A673 (cell line): ENCODE measurements at regions not wholly inside any gene's neighbourhood (a gene's known extent, or its start where the extent isn't known, plus 50 kb on each side); places are given as distances from the start of the nearest gene placed in this dataset.

ENCODE experiments used
- BruUV-seq: library from RNA; stranded (reverse); fragments of 400-500 nt; replicated peaks from 2 replicates; lab custom pipeline; 2021; lab: Mats Ljungman, UMichigan
- CTCF ChIA-PET: fragments of 300-600 bp; sonication (Branson Sonifier 250); formaldehyde crosslinking; loops from one replicate; lab custom pipeline; 2022; ENCODE audit warnings: antibody characterized with exemption; lab: Charles Lee
- POLR2A ChIA-PET: fragments of 300-600 bp; sonication (Branson Sonifier 250); formaldehyde crosslinking; loops from one replicate; lab custom pipeline; 2022; ENCODE audit warnings: antibody characterized with exemption; ENCODE audit not compliant: low non-redundant PET; lab: Charles Lee
- DNase-seq: peaks from one replicate; pipeline ENCODE4 v3.0.0-alpha.2; 2015; ENCODE audit warnings: low spot score
- H3K27ac ChIP-seq: fragments of 200-600 bp; sonication (generic); 2 replicates; pipeline ENCODE4 v1.5.1; 2016; ENCODE audit warnings: mixed run types, low read depth, mild to moderate bottlenecking, mixed read lengths, antibody characterized with exemption, low read length; ENCODE audit not compliant: poor library complexity, severe bottlenecking
- H3K27me3 ChIP-seq: fragments of 200-600 bp; sonication (generic); replicated peaks from 2 replicates; pipeline ENCODE4 v1.6.1; 2017; ENCODE audit warnings: mixed run types, low read depth, mild to moderate bottlenecking, mixed read lengths, antibody characterized with exemption, low read length; ENCODE audit not compliant: insufficient read depth, poor library complexity
- H3K36me3 ChIP-seq: fragments of 200-600 bp; sonication (generic); 2 replicates; pipeline ENCODE4 v1.6.1; 2016; ENCODE audit warnings: mixed run types, mild to moderate bottlenecking, mixed read lengths, antibody characterized with exemption, low read length; ENCODE audit not compliant: insufficient read depth, poor library complexity, severe bottlenecking
- H3K4me1 ChIP-seq: fragments of 200-600 bp; sonication (generic); 2 replicates; pipeline ENCODE4 v1.6.1; 2017; ENCODE audit warnings: mixed run types, mild to moderate bottlenecking, mixed read lengths, antibody characterized with exemption, low read length; ENCODE audit not compliant: insufficient read depth, poor library complexity, severe bottlenecking
- H3K4me3 ChIP-seq: fragments of 200-600 bp; sonication (generic); 2 replicates; pipeline ENCODE4 v1.5.1; 2016; ENCODE audit warnings: low read depth, mixed run types, mild to moderate bottlenecking, mixed read lengths, low read length; ENCODE audit not compliant: poor library complexity, severe bottlenecking
- H3K9me3 ChIP-seq: fragments of 200-600 bp; sonication (generic); 2 replicates; pipeline ENCODE4 v1.6.1; 2016; ENCODE audit warnings: mixed run types, low read depth, mild to moderate bottlenecking, mixed read lengths, antibody characterized with exemption, low read length; ENCODE audit not compliant: poor library complexity, severe bottlenecking
- EZH2 ChIP-seq: fragments of 200-600 bp; sonication (generic); IDR thresholded peaks from 2 replicates; pipeline ENCODE4 v1.6.1; 2017; ENCODE audit warnings: borderline replicate concordance, low read depth, mild to moderate bottlenecking, mixed read lengths, antibody characterized with exemption, low read length; ENCODE audit not compliant: poor library complexity, severe bottlenecking
- intact Hi-C: fragments of 100-400 bp; cut with micrococcal nuclease; formaldehyde crosslinking; loops from one replicate; pipeline ENCODE4 v1.10.0; 2022; ENCODE audit not compliant: unreplicated experiment
- TF ChIP-seq, protein P1 (sequence below): fragments of 300-800, 200-600 bp; sonication (generic); conservative IDR thresholded peaks from 2 replicates; pipeline ENCODE4 v1.5.1; 2017; ENCODE audit warnings: low read depth, mild to moderate bottlenecking, antibody characterized with exemption, low read length, moderate library complexity, mixed read lengths

DNA sequence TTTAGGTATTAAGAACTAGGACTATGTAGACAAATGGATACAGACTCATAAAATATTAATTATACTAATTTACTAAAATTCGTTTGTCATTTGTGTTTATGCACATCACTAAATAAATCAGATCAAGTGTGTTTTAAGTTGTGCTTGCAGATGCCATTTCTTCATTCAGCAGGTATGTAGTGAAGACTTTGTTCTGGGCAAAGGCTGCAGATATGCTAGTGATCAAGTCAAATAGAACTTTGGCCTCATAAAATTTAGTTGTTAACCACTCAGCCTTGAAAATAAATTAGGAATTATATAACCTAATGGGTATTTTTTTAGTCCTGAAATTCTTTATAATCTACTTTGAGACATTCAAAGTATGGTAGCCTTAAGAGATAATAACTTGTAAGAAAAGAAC is 80.4 kb upstream of the TRPC4 start:
- Histone ChIP-seq H3K4me1 (peaks cover 12% of the 10 kb centered on the region), H3K27me3 (no peaks in the 10 kb centered on the region), H3K4me3 (no peak overlapping the region), H3K36me3 (no peaks in the 10 kb centered on the region), H3K27ac (no peak overlapping the region), H3K9me3 (no peaks in the 10 kb centered on the region)
- BruUV-seq, result no TSS peak
- intact Hi-C loops, result no loop called here
- CTCF ChIA-PET, result no interaction called here
- TF ChIP-seq, protein P1, sequence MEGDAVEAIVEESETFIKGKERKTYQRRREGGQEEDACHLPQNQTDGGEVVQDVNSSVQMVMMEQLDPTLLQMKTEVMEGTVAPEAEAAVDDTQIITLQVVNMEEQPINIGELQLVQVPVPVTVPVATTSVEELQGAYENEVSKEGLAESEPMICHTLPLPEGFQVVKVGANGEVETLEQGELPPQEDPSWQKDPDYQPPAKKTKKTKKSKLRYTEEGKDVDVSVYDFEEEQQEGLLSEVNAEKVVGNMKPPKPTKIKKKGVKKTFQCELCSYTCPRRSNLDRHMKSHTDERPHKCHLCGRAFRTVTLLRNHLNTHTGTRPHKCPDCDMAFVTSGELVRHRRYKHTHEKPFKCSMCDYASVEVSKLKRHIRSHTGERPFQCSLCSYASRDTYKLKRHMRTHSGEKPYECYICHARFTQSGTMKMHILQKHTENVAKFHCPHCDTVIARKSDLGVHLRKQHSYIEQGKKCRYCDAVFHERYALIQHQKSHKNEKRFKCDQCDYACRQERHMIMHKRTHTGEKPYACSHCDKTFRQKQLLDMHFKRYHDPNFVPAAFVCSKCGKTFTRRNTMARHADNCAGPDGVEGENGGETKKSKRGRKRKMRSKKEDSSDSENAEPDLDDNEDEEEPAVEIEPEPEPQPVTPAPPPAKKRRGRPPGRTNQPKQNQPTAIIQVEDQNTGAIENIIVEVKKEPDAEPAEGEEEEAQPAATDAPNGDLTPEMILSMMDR, result no peak
- no peak for TF ChIP-seq EZH2
- no peak for DNase-seq
- POLR2A ChIA-PET, result no interaction called here

DNA sequence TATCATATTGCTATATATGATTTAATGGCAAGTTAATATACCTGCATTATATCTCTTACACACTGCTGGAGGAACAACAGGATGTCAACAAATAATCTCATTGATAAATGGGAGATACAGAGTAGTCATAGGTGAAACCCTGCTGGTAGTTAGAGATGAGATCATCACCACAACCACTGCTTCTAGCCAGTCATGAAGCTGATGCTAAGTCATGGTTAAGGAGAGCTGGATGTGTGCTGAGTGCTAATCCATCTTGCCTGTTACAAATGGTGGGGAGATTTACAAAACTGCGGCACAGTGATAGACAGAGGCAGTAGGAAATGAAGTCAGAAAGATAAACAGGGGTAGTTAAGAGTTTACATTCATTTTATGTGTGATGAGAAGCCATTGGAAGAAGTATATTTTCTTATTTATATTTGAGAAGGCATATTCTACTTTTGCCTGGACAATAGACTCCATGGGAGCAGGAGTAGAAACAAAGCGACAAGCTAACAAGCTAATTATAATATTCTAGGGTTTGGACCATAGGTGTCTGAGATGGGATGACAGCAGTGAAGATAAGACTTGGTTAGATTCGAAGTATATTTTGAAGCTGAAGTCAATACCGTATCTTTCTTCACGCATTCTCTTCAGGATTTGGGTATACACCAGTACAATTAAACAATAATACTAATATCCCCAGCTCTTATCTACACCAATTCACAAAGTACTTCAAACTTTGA is 78.0 kb upstream of the TRPC4 start:
- Histone ChIP-seq H3K27ac (no peak overlapping the region), H3K4me3 (no peak overlapping the region), H3K27me3 (no peaks in the 10 kb centered on the region), H3K4me1 (no peaks in the 10 kb centered on the region), H3K36me3 (no peaks in the 10 kb centered on the region), H3K9me3 (no peaks in the 10 kb centered on the region)
- TF ChIP-seq EZH2, result no peak
- TF ChIP-seq, protein P1, result no peak
- ChIA-PET CTCF (no interaction called here), POLR2A (no interaction called here)
- no peak for DNase-seq
- no TSS peak for BruUV-seq
- intact Hi-C loops, result no loop called here

DNA sequence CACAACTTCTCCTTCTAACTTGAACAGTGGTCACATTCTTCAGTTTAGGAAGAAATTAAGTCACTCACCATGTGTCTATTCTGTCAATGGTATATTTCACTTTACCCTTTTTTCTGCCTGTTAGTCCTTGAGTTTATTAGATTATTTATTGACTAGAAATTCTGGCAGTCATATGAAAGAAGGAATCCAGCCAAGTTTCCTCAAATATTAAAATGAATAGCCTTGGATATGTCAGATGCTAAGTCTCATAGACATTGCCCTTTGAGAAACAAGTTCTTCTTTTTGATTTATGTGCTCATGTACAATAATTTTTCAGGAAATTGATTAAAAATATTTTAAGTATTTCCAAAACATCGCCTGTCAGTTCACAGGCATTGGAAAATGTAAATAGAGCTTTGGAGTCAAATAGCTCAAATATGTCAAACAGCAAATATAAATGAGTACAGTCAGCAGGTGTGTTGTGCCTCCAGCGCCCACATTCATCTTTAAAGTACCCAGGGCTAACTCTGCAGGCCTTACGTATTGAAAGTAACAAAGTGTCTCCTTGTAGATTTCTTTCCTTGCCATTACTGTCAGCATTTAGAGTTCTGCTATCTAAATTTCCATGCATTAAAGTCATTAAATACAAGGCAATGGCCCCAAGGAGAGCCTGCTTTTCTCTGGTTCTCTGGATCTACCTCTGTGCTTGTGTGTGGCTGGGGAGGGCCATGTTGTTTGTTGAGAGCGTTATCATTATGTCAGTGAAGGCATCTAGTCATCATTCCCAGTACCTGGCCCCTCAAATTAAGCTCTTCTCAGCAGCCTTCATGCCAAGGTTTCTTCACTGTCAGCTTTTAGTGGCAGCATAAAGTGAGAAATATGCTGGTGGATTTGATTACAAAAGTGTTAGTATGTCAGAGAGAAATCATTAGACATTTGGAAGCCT is 76.3 kb upstream of the TRPC4 start:
- Histone ChIP-seq H3K27ac (no peak overlapping the region), H3K27me3 (no peaks in the 10 kb centered on the region), H3K9me3 (no peaks in the 10 kb centered on the region), H3K4me3 (no peak overlapping the region), H3K36me3 (no peaks in the 10 kb centered on the region), H3K4me1 (peaks cover 10% of the 10 kb centered on the region)
- ChIA-PET CTCF (no interaction called here), POLR2A (no interaction called here)
- TF ChIP-seq EZH2, result no peak
- TF ChIP-seq, protein P1, result no peak
- DNase-seq, result no peak
- intact Hi-C loops, result no loop called here
- no TSS peak for BruUV-seq
